ENCODE measurements at regions not wholly inside any gene's neighbourhood (a gene's known extent, or its start where the extent isn't known, plus 50 kb on each side); places are given as distances from the start of the nearest gene placed in this dataset.

DNA sequence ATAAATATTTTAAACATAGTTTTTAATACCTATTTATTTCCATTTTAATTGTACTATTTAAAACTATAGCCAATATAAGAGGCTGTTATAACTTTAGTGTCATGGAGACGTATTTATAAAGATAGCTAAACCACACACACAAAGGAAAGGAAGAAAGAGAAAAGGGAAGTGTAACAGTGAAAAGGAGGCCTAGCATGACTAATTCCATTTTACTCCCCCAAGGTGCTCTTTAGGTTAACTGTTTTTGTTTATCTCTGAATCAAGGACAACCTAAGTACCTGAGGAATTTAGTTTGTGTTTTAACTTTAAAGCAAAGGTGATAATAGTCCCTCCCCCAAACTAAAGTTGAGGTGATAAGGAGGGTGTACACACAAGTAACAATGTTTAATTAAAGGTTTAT is 1188.9 kb upstream of the C9orf72 start:
- TF ChIP-seq SUZ12 (IDR thresholded peaks at IDR 0.05; ENCODE audit: extremely low read depth, insufficient read depth, insufficient read length) (no peak), YY1 (IDR thresholded peaks at IDR 0.05; ENCODE audit: insufficient read depth, insufficient read length) (no peak)

Measured in NT2/D1 (cell line).